ENCODE measurements at regions not wholly inside any gene's neighbourhood (a gene's known extent, or its start where the extent isn't known, plus 50 kb on each side); places are given as distances from the start of the nearest gene placed in this dataset.
A peak's percentile ranks its signal among the peaks of the same experiment; 100 is the strongest.

DNA sequence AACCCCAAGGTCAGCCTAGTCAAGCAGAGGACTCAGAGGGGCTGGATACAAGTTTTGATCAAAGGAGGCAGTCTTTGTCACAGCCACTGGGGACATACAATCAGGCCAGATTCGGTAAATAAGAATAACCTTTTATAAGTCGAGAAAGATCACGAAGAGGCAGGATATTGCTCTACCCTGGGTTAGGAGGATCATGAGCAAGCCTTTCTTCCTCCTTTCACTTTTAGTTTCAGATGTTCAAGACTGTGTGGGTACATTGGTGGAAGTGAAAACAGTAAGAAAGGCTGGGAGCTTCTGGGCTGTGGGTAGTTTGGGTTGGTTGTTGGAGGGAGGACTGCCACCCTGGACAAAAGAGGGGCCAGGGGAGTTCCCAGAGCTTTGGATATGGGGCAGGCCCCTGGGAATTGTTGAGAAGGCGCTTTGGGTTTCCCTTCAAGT, 127.7 kb downstream of the SNAPC1 start:
- peak overlapping the region; percentile 15 for H2AFZ ChIP-seq (ENCODE audit: low read length)

More for the DNA sequence above, 127.7 kb downstream of the SNAPC1 start:
- Mint-ChIP-seq H3K27me3 (ENCODE audit: low read depth) (no peaks in the 10 kb centered on the region), H3K36me3 (ENCODE audit: insufficient read depth in 1 of 3, low read depth in 3 of 3) (no peaks in the 10 kb centered on the region), H3K9me3 (no peaks in the 10 kb centered on the region), H3K27ac (peak overlapping the region in 1 of 3 experiments; percentile 35; a peak in 2 of 7 replicates), H3K4me3 (no peak overlapping the region), H3K4me1 (peaks cover 30 to 32% of the 10 kb centered on the region in 2 experiments)
- H3K4ac ChIP-seq (ENCODE audit: low read depth, low read length): no peak overlapping the region
- no peak overlapping the region for H2BK120ac ChIP-seq (ENCODE audit: low read depth, low read length, poor library complexity, severe bottlenecking)
- DNase-seq: no peak
- H4K20me1 ChIP-seq (ENCODE audit: control insufficient read depth, insufficient read depth, insufficient read length): no peaks in the 10 kb centered on the region
- H3K23me2 ChIP-seq (ENCODE audit: insufficient read length, low read depth, low read length, poor library complexity, severe bottlenecking): no peaks in the 10 kb centered on the region
- H4K91ac ChIP-seq (ENCODE audit: insufficient read length, low read depth, low read length): no peak overlapping the region
- H2BK12ac ChIP-seq (ENCODE audit: insufficient read length, low read depth, low read length): no peak overlapping the region
- no peak overlapping the region for H4K8ac ChIP-seq (replicated peaks; ENCODE audit: insufficient read length, low read depth, low read length)
- H3K79me2 ChIP-seq (ENCODE audit: insufficient read depth, low read length): no peaks in the 10 kb centered on the region
- no peak overlapping the region for H2BK20ac ChIP-seq (ENCODE audit: low read depth, low read length, poor library complexity, severe bottlenecking)
- no peak overlapping the region for H2BK5ac ChIP-seq (ENCODE audit: insufficient read length, low read length)
- no peaks in the 10 kb centered on the region for H3K9me3 ChIP-seq (ENCODE audit: control insufficient read depth, low read depth, low read length)
- no peak overlapping the region for H2AK5ac ChIP-seq (ENCODE audit: insufficient read length, low read length)
- H3K27me3 ChIP-seq (ENCODE audit: insufficient read depth, low read length): no peaks in the 10 kb centered on the region
- no peaks in the 10 kb centered on the region for H3K79me1 ChIP-seq (ENCODE audit: insufficient read depth, low read depth, low read length, poor library complexity, severe bottlenecking)
- H3K14ac ChIP-seq (ENCODE audit: insufficient read depth, low read length): no peak overlapping the region
- no peak overlapping the region for H2BK15ac ChIP-seq (ENCODE audit: low read depth, low read length)
- no peak overlapping the region for H3K18ac ChIP-seq (ENCODE audit: insufficient read length, low read depth, low read length)
- H3K23ac ChIP-seq (ENCODE audit: insufficient read length, low read depth, low read length): no peak overlapping the region
- TF ChIP-seq, protein P1, sequence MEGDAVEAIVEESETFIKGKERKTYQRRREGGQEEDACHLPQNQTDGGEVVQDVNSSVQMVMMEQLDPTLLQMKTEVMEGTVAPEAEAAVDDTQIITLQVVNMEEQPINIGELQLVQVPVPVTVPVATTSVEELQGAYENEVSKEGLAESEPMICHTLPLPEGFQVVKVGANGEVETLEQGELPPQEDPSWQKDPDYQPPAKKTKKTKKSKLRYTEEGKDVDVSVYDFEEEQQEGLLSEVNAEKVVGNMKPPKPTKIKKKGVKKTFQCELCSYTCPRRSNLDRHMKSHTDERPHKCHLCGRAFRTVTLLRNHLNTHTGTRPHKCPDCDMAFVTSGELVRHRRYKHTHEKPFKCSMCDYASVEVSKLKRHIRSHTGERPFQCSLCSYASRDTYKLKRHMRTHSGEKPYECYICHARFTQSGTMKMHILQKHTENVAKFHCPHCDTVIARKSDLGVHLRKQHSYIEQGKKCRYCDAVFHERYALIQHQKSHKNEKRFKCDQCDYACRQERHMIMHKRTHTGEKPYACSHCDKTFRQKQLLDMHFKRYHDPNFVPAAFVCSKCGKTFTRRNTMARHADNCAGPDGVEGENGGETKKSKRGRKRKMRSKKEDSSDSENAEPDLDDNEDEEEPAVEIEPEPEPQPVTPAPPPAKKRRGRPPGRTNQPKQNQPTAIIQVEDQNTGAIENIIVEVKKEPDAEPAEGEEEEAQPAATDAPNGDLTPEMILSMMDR (conservative IDR thresholded peaks at IDR 0.05): no peak; the same call in 2 of the 3 replicates
- H3K9ac ChIP-seq (ENCODE audit: extremely low read depth, insufficient read length, low read length): no peak overlapping the region
- no peak overlapping the region for H4K5ac ChIP-seq (ENCODE audit: insufficient read length, low read depth, low read length)
- no peak overlapping the region for H3K4me2 ChIP-seq (ENCODE audit: insufficient read depth, insufficient read length, low read length)
- H3T11ph ChIP-seq (ENCODE audit: low read length): no peak overlapping the region
- WGBS (ENCODE audit: extremely low coverage, insufficient read length, low lambda C conversion rate): no CpG with 5 or more reads among the region's 4 CpGs
- H3K27ac ChIP-seq (ENCODE audit: insufficient read length, low read depth, low read length): no peak overlapping the region
- peaks cover 6% of the 10 kb centered on the region; the same call in 1 of the 2 replicates for H3K4me1 ChIP-seq (ENCODE audit: insufficient read depth, low read length)
- H3K56ac ChIP-seq (ENCODE audit: insufficient read length, low read depth, low read length): no peak overlapping the region

Data from H9 (cell line).